ENCODE measurements at regions not wholly inside any gene's neighbourhood (a gene's known extent, or its start where the extent isn't known, plus 50 kb on each side); places are given as distances from the start of the nearest gene placed in this dataset.

- no peak for DNase-seq
Observed at GRCh38 chr6:147759536-147759935, 251.0 kb downstream of the SAMD5 start.

DNA sequence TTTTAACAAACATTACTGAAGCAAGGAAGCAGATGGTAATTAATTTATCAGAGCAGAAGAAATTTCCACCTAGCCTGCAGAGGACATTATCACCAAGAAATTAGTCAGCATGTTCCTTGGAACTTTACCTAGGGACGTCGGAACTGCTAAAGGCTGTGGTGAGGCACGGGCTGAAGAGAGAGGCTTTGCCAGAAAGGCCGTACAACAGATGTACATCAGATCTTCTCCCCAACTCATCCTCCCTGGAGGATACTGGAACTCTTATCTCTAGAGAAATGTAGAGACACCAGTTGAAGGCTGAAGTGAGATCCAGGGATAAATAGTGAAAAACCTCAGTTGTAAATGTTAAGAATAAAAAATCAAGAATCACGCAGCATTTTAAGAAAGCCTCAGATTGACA is 257.1 kb downstream of the SAMD5 start:
- DNase-seq: no peak

DNA sequence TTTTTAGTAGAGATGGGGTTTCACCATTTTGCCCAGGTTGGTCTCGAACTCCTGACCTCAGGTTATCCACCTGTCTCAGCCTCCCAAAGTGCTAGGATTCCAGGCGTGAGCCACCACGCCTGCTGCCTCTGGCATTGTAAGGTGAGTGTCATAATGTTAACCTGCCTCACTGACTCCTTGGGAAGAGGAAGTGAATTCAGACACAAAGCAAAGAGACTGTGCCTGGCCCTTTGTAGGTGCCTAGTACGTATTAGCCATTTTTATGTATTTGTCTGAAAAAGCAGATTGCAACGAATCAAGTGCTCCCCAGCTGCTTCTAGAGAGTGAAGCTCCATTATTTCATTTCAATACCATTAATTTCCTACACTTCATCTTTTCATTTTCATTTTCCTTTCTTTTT is 260.5 kb downstream of the SAMD5 start:
- DNase-seq: no peak

DNA sequence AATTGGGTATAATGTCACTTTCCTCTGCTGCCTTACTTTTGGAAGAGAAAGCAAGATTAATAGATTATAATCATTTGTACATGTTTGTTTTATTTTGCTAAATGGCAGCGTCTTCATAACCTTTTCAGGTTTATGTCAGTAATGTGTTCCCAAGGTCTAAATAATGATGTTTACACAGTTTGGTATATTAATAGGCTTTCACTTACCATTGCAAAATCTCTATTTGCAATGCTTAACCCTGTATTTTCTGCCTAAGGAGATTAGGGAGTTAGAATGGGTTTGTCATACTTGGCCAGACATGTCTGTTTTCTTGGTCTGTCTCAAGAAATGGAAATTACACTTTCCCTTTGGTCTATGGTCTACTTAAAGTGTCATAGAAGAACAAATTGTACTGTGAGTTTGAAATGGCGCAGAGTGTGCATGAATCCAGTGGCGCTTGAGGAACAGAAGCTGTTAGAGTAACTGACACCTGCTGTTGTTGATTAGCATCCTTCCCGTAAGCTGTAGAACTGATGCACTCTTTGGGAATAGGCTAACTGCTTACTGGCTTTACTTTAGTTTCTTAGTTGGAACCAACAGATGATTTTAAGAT is 261.1 kb downstream of the SAMD5 start:
- DNase-seq: no peak

GRCh38 chr6:147770221-147770620 is 261.7 kb downstream of the SAMD5 start:
- DNase-seq: no peak

GRCh38 chr6:147772724-147773123 is 264.2 kb downstream of the SAMD5 start:
- no peak for DNase-seq

- no peak for DNase-seq
Observed at GRCh38 chr6:147774856-147775255, 266.4 kb downstream of the SAMD5 start.

GRCh38 chr6:147776631-147777213 is 268.2 kb downstream of the SAMD5 start:
- DNase-seq: no peak

- no peak for DNase-seq
Observed at GRCh38 chr6:147779624-147780023, 271.1 kb downstream of the SAMD5 start.

DNA sequence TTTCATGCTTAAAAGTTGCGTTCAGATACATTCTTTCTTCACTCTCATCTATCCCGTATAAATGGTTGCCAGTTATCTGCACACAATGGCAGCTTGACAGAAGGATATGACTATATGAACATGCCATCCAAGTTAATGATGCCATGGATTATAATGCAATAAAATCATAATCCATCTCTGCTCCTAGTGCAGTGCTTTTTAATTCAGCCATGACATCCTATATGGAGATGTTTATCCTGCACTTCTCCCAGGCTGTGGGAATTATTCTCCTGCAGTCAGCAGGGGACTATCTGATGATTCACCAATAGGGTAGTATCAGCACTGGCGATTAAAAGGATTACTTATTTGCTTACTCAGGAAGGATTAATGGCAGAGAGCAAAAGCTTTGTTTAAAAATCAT is 273.8 kb downstream of the SAMD5 start:
- no peak for DNase-seq

DNA sequence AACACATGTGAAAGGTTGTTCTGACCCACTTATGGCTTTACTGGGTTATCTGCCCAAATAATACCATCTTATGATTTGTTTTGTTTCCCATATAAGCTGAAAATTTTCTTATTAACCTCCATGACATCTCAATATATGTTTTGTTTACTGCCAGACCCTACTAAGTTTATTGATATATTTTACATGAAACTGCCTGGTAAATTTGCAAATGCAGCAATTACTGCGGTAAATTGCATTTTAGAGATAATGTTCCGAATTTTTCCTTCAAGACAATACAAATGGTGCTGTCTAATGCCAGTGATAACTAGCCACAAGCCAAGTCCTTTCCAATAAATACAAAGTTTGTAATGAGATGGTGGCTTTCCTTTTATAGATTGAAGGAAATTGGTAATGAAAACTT is 275.9 kb downstream of the SAMD5 start:
- no peak for DNase-seq

DNA sequence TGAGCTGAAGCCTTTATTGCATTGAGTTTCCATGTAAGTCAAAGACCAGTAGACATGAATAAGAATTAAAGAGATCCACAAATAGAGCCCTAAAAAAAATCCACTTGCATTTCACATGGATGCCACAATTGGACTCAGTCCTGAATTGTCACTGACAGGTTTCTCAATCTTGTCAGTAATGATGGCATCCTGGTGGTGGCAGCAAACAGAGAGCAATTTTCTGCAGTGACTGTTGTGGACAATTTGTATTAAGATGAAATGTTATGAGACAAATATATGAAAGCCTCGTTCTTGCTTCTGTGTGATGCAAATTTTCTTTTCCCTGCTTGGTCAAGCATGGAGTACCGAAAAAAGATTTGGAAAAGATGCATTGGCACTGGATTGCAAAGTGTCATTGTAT is 278.9 kb downstream of the SAMD5 start:
- DNase-seq: no peak

- DNase-seq: no peak
Observed at GRCh38 chr6:147789430-147789947, 281.0 kb downstream of the SAMD5 start.

DNA sequence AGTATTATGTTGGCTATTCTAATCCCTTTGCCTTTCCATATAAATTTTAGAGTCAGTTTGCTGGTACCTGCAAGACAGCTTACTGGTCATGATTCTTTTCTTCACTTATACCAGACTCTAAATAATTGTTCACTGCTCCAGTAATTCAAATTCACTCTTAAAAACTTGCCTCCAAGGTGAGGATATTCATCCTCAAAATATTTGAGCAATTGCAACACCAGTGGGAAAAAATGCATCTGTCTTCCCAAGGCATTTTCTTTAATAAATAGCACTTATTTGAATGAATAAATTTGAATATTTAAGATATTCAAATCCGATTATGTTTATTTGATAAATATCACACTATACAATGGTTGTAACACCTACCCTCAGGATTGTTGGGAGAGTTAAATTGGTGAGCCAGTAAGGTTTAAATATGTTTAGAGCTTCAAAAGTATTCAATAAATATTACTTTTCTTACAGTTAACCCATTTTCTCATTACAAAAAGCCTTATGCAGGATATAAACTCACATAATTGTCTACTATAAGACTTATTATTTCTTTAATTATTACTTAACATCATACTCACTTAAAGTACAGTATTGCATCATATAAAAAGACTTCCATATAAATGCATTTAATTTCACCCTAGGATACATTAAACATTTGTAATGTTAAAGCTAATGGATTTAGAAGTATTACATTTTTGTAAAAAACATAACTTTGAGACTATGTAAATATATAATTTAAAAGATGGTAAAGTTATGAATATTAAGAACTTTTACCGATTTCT is 285.6 kb downstream of the SAMD5 start:
- no peak for DNase-seq

DNA sequence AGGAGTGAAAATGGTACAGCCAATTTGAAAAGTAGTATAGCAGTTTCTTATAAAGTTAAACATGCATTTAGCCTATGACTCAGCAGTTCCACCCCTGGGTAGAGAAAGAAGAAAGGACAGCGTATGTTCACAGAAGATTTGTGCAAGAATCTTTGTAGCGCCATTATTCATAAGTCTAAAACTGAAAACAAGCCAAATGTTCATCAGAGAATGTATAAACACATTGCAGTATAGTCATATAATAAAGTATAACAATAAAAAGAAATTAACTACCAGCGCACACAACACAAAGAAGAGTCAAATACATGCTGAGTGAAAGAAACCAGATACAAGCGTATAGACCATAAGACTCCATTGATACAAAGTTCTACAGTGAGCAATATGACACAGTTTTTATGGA is 294.0 kb downstream of the SAMD5 start:
- no peak for DNase-seq

GRCh38 chr6:147805155-147805554 is 296.7 kb downstream of the SAMD5 start:
- DNase-seq: no peak

GRCh38 chr6:147806697-147807096 is 298.2 kb downstream of the SAMD5 start:
- no peak for DNase-seq

GRCh38 chr6:147808640-147809039 is 300.1 kb downstream of the SAMD5 start:
- DNase-seq: no peak

DNA sequence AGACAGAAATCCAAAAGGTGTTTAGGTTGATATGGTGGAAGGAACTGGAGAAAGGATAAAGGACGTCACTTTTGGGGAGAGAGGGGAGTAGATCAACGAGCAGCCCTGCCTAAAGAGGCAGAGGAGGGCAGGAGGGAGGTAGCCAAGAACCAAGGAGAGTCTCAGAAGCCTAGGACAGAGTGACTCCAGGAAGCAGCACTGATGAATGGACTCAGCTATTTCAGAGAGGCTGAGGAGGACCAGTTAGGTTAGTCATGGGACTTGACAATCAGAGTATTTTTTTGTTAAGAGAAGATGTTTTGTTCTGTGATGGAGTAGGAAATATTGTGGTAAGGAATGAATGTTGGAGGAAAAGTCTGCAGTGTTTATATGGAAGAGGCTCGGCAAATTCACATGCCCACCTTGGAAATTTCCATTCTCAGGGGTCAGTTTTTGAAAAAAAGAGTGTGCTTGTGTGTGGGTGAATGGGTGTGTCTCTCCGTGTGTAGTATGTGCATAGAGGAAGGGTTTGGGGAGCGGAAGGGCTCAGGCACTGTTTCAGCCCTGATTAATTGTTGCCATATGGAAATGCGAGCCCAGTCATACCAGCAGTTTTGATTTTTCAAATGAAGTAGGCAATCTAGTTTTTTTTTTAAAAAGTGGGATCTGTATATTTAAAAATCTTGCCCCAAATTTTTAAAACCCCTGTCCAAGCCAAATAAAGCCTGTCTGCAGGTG is 303.6 kb downstream of the SAMD5 start:
- no peak for DNase-seq

DNA sequence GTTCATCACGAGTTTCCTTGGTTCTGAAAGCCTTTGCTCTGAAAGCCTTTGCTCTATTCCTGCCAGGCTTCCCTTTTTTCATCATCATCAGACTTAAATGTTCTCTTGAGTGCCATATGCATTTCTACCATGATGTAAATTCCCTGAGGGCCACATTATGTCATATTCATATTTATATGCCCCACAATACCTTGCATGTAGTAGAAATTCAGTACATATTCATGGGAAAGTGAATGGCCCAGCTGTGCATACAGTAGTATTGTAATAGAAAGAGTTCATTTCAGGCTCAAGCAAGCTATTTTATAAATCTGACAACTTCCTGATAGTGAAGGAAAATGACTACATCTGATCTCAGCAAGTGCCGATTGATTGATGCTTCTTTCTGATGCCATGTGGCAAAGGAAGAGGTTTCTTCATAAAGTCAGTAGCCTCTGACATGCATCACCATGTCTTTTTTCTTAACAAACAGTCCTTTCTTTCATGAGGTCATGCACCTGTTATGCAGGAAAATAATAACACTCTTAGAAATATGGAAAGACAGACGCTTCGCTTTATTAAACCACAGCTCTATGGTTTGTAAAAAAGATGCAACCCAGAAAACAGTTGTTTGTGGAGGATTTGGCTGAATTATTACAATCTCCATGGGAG is 308.7 kb downstream of the SAMD5 start:
- DNase-seq: no peak

GRCh38 chr6:147820520-147820919 is 312.0 kb downstream of the SAMD5 start:
- DNase-seq: no peak

DNA sequence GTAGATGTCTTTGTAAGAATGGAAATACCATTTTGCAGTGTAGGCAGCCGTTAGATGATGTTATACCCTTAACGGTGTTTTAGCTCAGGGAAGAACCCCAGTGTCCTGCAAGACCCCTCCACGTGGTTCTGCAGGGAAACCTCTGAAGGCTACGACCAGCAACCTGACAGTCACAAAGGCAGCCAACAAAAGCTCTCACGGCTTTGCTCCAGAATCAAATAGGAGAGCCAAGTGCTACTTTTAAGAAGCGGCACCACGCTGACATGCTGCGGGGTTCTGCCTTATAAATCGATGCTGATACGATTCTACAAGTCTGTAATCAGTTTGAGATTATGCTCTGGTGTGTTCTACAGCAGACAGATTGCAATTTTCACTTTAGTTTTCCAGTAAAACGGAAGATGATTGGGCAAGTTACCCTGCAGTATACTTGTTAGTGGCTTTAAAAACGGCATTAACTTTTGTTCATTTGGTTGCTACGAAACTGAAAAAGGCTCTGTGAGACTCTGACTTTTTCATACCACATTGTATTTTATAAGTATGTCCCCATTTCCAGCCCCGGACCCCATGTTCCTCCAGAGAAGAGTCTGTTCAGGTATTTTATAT is 312.9 kb downstream of the SAMD5 start:
- DNase-seq: no peak

GRCh38 chr6:147823936-147824335 is 315.4 kb downstream of the SAMD5 start:
- DNase-seq: no peak
